HFFc6 (cell line): ENCODE measurements at regions not wholly inside any gene's neighbourhood (a gene's known extent, or its start where the extent isn't known, plus 50 kb on each side); places are given as distances from the start of the nearest gene placed in this dataset.
A peak's percentile ranks its signal among the peaks of the same experiment; 100 is the strongest.

Source experiments
- DNase-seq: peaks from one replicate; pipeline ENCODE4 v3.0.0-alpha.2; 2018
- H3K27ac Mint-ChIP-seq: 2 replicates; pipeline ENCODE4 v1.8.0; 2020; ENCODE audit warnings: mild to moderate bottlenecking, mixed read lengths
- H3K27me3 Mint-ChIP-seq: 2 replicates; pipeline ENCODE4 v1.8.0; 2021; ENCODE audit warnings: mild to moderate bottlenecking, moderate library complexity, mixed read lengths; ENCODE audit not compliant: insufficient read depth
- H3K36me3 Mint-ChIP-seq: 2 replicates; pipeline ENCODE4 v1.8.0; 2021; ENCODE audit warnings: low read depth, mixed read lengths
- H3K4me1 Mint-ChIP-seq: 2 replicates; pipeline ENCODE4 v1.8.0; 2020; ENCODE audit warnings: low read depth, mixed read lengths
- H3K4me3 Mint-ChIP-seq: 2 replicates; pipeline ENCODE4 v1.8.0; 2020; ENCODE audit warnings: mild to moderate bottlenecking, moderate library complexity, mixed read lengths
- H3K9me3 Mint-ChIP-seq: 2 replicates; pipeline ENCODE4 v1.8.0; 2020; ENCODE audit warnings: mild to moderate bottlenecking, mixed read lengths
- CTCF ChIP-seq: fragments of 200-600 bp; sonication (generic); IDR thresholded peaks from 2 replicates; pipeline ENCODE4 v1.5.0; 2021; ENCODE audit warnings: antibody characterized with exemption, mild to moderate bottlenecking

- no peak for DNase-seq
- H3K4me1 Mint-ChIP-seq = no peaks in the 10 kb centered on the region
- H3K36me3 Mint-ChIP-seq = no peaks in the 10 kb centered on the region
- H3K27ac Mint-ChIP-seq = no peak overlapping the region
- no peak overlapping the region for H3K4me3 Mint-ChIP-seq
- peaks cover 2% of the 10 kb centered on the region for H3K27me3 Mint-ChIP-seq
- no peak for TF ChIP-seq CTCF
- peaks cover 22% of the 10 kb centered on the region for H3K9me3 Mint-ChIP-seq
These were observed 172.8 kb downstream of the GATA3 start for GRCh38 chr10:8227246-8227645.

GRCh38 chr10:8229153-8229552, 174.7 kb downstream of the GATA3 start:
- Mint-ChIP-seq H3K36me3 (no peaks in the 10 kb centered on the region), H3K9me3 (peaks cover 22% of the 10 kb centered on the region), H3K27me3 (peaks cover 2% of the 10 kb centered on the region), H3K4me3 (peak overlapping the region; percentile 29; the same call in 1 of the 2 replicates), H3K4me1 (no peaks in the 10 kb centered on the region), H3K27ac (no peak overlapping the region)
- no peak for DNase-seq
- TF ChIP-seq CTCF = no peak

GRCh38 chr10:8230902-8231301, 176.4 kb downstream of the GATA3 start:
- TF ChIP-seq CTCF = no peak
- Mint-ChIP-seq H3K4me1 (no peaks in the 10 kb centered on the region), H3K27ac (no peak overlapping the region), H3K4me3 (no peak overlapping the region), H3K9me3 (peaks cover 27% of the 10 kb centered on the region), H3K27me3 (peaks cover 2% of the 10 kb centered on the region; the same call in 1 of the 2 replicates), H3K36me3 (no peaks in the 10 kb centered on the region)
- DNase-seq = no peak

- no peaks in the 10 kb centered on the region for H3K4me1 Mint-ChIP-seq
- H3K9me3 Mint-ChIP-seq = peaks cover 34% of the 10 kb centered on the region
- no peak overlapping the region for H3K27ac Mint-ChIP-seq
- TF ChIP-seq CTCF = no peak
- H3K36me3 Mint-ChIP-seq = no peaks in the 10 kb centered on the region
- H3K4me3 Mint-ChIP-seq = no peak overlapping the region
- no peak for DNase-seq
- peaks cover 2% of the 10 kb centered on the region for H3K27me3 Mint-ChIP-seq
These were observed 178.6 kb downstream of the GATA3 start for GRCh38 chr10:8233049-8233448.

- Mint-ChIP-seq H3K27ac (no peak overlapping the region), H3K9me3 (peaks cover 36% of the 10 kb centered on the region), H3K4me1 (no peaks in the 10 kb centered on the region), H3K36me3 (no peaks in the 10 kb centered on the region), H3K4me3 (no peak overlapping the region), H3K27me3 (peaks cover 2% of the 10 kb centered on the region)
- DNase-seq = no peak
- TF ChIP-seq CTCF = no peak
These were observed 179.4 kb downstream of the GATA3 start for GRCh38 chr10:8233832-8234259.
